ENCODE measurements at regions not wholly inside any gene's neighbourhood (a gene's known extent, or its start where the extent isn't known, plus 50 kb on each side); places are given as distances from the start of the nearest gene placed in this dataset.

DNA sequence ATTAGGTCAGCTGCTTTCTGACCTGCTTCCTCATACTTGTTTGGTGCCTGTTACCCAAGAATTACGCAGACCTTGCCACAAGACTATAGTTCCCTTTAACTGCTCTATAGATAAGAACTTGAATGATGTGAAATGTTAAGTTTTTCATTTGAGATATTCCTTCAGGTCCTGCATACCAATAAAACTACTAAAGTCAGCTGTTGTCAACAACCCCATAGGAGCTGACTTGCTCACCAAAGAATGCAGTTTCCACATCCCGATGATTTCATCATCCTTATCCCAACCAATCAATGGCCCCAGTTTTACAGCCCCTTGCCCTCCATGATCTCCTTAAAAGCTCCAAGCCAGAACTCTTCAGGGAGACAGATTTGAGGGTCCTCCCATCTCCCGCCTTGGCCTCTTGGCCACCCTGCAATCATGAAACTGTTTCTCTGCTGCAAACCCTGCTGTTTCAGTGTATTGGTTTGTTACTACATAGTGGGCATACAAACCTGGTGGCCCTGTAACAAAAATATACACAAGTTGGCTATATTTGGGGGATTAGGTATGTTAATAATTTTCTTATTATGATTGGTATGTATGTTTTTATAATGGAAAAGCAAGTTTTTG, 396.3 kb upstream of the CHST9 start:
- Histone ChIP-seq H3K9me3 (peaks cover 0 to 22% (median 11%) of the 10 kb centered on the region in 4 donors), H3K27me3 (no peaks in the 10 kb centered on the region), H3K36me3 (no peaks in the 10 kb centered on the region), H3K4me3 (no peak overlapping the region), H3K27ac (no peak overlapping the region), H3K4me1 (peaks cover 0 to 4% (median 0%) of the 10 kb centered on the region in 4 donors)
- no peak for TF ChIP-seq POLR2A (IDR thresholded peaks at IDR 0.05)
- no peak for TF ChIP-seq EP300 (IDR thresholded peaks at IDR 0.05)
- TF ChIP-seq POLR2AphosphoS5 (IDR thresholded peaks at IDR 0.05) = no peak
- TF ChIP-seq, protein P1, sequence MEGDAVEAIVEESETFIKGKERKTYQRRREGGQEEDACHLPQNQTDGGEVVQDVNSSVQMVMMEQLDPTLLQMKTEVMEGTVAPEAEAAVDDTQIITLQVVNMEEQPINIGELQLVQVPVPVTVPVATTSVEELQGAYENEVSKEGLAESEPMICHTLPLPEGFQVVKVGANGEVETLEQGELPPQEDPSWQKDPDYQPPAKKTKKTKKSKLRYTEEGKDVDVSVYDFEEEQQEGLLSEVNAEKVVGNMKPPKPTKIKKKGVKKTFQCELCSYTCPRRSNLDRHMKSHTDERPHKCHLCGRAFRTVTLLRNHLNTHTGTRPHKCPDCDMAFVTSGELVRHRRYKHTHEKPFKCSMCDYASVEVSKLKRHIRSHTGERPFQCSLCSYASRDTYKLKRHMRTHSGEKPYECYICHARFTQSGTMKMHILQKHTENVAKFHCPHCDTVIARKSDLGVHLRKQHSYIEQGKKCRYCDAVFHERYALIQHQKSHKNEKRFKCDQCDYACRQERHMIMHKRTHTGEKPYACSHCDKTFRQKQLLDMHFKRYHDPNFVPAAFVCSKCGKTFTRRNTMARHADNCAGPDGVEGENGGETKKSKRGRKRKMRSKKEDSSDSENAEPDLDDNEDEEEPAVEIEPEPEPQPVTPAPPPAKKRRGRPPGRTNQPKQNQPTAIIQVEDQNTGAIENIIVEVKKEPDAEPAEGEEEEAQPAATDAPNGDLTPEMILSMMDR (IDR thresholded peaks at IDR 0.05) = no peak
- no peak for DNase-seq
- 88 to 95% (median 91%) methylated on average over 3 of the region's 3 CpGs for WGBS, 5 donors
- intact Hi-C loops (cut with DNase I; ENCODE audit: low total_unique reads) = no loop called here

- no peak for DNase-seq
- Histone ChIP-seq H3K27me3 (no peaks in the 10 kb centered on the region), H3K27ac (no peak overlapping the region), H3K4me3 (no peak overlapping the region), H3K36me3 (no peaks in the 10 kb centered on the region), H3K9me3 (peaks cover 0 to 22% (median 11%) of the 10 kb centered on the region in 4 donors), H3K4me1 (no peaks in the 10 kb centered on the region)
- TF ChIP-seq, protein P1 (IDR thresholded peaks at IDR 0.05) = no peak
- TF ChIP-seq POLR2A (IDR thresholded peaks at IDR 0.05) = no peak
- TF ChIP-seq POLR2AphosphoS5 (IDR thresholded peaks at IDR 0.05) = no peak
- intact Hi-C loops (cut with DNase I; ENCODE audit: low total_unique reads) = no loop called here
- WGBS, 5 donors = 87 to 94% (median 89%) methylated on average over 2 of the region's 2 CpGs
Observed at GRCh38 chr18:27579364-27579763, 394.3 kb upstream of the CHST9 start.

GRCh38 chr18:27577752-27578151, 392.6 kb upstream of the CHST9 start:
- intact Hi-C loops (cut with DNase I; ENCODE audit: low total_unique reads) = no loop called here
- H3K27me3 ChIP-seq = no peaks in the 10 kb centered on the region
- H3K4me1 ChIP-seq = no peaks in the 10 kb centered on the region
- whole genome bisulfite sequencing, 5 donors = 58 to 69% (median 66%) methylated on average over 5 of the region's 5 CpGs
- TF ChIP-seq POLR2A (IDR thresholded peaks at IDR 0.05) (no peak), EP300 (IDR thresholded peaks at IDR 0.05) (no peak), POLR2AphosphoS5 (IDR thresholded peaks at IDR 0.05) (no peak)
- TF ChIP-seq, protein P1 (IDR thresholded peaks at IDR 0.05) = no peak
- DNase-seq = no peak
- no peak overlapping the region for H3K4me3 ChIP-seq
- H3K27ac ChIP-seq = no peak overlapping the region
- no peaks in the 10 kb centered on the region for H3K36me3 ChIP-seq
- H3K9me3 ChIP-seq = peaks cover 0 to 21% (median 11%) of the 10 kb centered on the region in 4 donors

GRCh38 chr18:27577265-27577664, 392.2 kb upstream of the CHST9 start:
- no peak overlapping the region for H3K4me3 ChIP-seq
- H3K27me3 ChIP-seq = no peaks in the 10 kb centered on the region
- no peak for DNase-seq
- 46 to 63% (median 54%) methylated on average over 3 of the region's 3 CpGs for WGBS, 5 donors
- H3K27ac ChIP-seq = no peak overlapping the region
- intact Hi-C loops (cut with DNase I; ENCODE audit: low total_unique reads) = no loop called here
- TF ChIP-seq POLR2A (IDR thresholded peaks at IDR 0.05) (no peak), POLR2AphosphoS5 (IDR thresholded peaks at IDR 0.05) (no peak), EP300 (IDR thresholded peaks at IDR 0.05) (no peak)
- TF ChIP-seq, protein P1 (IDR thresholded peaks at IDR 0.05) = no peak
- H3K4me1 ChIP-seq = no peaks in the 10 kb centered on the region
- H3K9me3 ChIP-seq = peaks cover under 1 to 16% (median 9%) of the 10 kb centered on the region in 4 donors
- H3K36me3 ChIP-seq = no peaks in the 10 kb centered on the region
